ENCODE measurements at regions not wholly inside any gene's neighbourhood (a gene's known extent, or its start where the extent isn't known, plus 50 kb on each side); places are given as distances from the start of the nearest gene placed in this dataset.

DNA sequence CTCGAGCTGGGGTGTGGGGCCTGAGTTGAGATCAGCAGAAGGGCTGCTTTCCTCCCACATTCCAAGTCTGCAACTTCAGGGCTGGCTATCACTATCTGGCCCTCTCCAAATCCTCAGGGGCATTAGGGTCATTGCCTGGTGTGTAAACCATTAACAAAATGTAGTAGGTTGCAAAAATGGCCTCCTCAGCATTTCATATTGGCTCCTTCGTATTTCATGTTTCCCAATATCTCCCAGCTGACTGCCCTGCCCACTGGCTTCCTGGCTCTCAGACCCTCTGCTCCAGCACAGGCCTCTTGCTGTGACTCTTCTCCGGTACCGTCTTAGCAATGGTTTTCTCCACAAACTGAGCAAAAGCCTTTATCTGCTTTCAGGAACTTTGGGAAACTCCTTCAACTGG, 113.8 kb downstream of the GADD45G start:
- Mint-ChIP-seq H3K4me1 (ENCODE audit: low read depth, unreplicated experiment) (peaks cover 5% of the 10 kb centered on the region), H3K36me3 (ENCODE audit: unreplicated experiment) (no peaks in the 10 kb centered on the region), H3K9me3 (ENCODE audit: unreplicated experiment) (peaks cover 6% of the 10 kb centered on the region), H3K27me3 (ENCODE audit: unreplicated experiment) (peaks cover 2% of the 10 kb centered on the region), H3K27ac (ENCODE audit: unreplicated experiment) (no peak overlapping the region), H3K4me3 (ENCODE audit: unreplicated experiment) (no peak overlapping the region)
- no peak for TF ChIP-seq CTCF (IDR thresholded peaks at IDR 0.05; ENCODE audit: partially characterized antibody, unreplicated experiment)
- no peak for DNase-seq

DNA sequence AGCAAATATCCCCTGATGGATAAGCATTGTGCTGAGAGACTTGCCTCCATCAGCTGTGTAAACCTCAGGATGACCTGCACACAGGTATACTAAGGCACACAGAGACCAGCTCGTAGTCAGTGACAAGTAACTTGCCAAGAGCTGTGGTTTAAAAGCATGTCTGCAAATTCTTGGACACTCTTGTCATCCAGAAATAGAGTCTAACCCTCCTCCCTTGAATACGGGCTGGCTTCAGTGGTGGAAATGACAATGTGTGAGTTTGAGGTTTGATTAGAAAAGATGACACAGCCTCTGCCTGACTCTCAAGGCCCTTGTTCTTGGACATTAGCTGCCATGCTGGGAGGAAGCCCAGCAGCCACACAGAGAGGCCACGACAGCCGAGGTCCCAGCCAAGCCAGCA, 114.4 kb downstream of the GADD45G start:
- DNase-seq: no peak
- Mint-ChIP-seq H3K4me3 (ENCODE audit: unreplicated experiment) (no peak overlapping the region), H3K27me3 (ENCODE audit: unreplicated experiment) (peaks cover 2% of the 10 kb centered on the region), H3K4me1 (ENCODE audit: low read depth, unreplicated experiment) (peaks cover 6% of the 10 kb centered on the region), H3K36me3 (ENCODE audit: unreplicated experiment) (no peaks in the 10 kb centered on the region), H3K27ac (ENCODE audit: unreplicated experiment) (no peak overlapping the region), H3K9me3 (ENCODE audit: unreplicated experiment) (peaks cover 6% of the 10 kb centered on the region)
- TF ChIP-seq CTCF (IDR thresholded peaks at IDR 0.05; ENCODE audit: partially characterized antibody, unreplicated experiment): no peak

DNA sequence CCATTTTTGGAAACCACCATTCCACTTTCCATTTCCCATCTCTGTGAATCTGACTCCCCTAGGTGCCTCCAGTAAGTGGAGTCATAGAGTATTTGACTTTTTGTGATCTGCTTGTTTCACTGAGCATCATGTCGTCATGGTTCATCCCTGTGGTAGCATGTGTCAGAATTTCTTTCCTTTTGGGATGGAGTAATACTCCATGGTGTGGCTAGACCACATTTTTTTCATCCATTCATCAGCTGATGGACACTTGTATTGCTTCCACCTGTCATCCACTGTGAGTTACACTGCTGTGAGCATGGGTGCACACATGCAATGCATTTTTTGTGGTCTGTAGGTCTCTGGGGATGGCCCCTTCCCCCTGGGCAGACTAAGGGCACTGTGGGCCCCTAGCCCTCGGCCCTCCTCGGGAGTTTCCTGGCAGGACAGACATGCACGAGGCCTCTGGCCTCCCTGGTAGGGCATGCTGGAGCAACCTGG, 115.9 kb downstream of the GADD45G start:
- Mint-ChIP-seq H3K4me1 (ENCODE audit: low read depth, unreplicated experiment) (peaks cover 6% of the 10 kb centered on the region), H3K36me3 (ENCODE audit: unreplicated experiment) (no peaks in the 10 kb centered on the region), H3K27me3 (ENCODE audit: unreplicated experiment) (peaks cover 2% of the 10 kb centered on the region), H3K4me3 (ENCODE audit: unreplicated experiment) (no peak overlapping the region), H3K27ac (ENCODE audit: unreplicated experiment) (no peak overlapping the region), H3K9me3 (ENCODE audit: unreplicated experiment) (peaks cover 6% of the 10 kb centered on the region)
- no peak for TF ChIP-seq CTCF (IDR thresholded peaks at IDR 0.05; ENCODE audit: partially characterized antibody, unreplicated experiment)
- DNase-seq: no peak

GRCh38 chr9:89721176-89721700, 116.4 kb downstream of the GADD45G start:
- no peak for TF ChIP-seq CTCF (IDR thresholded peaks at IDR 0.05; ENCODE audit: partially characterized antibody, unreplicated experiment)
- Mint-ChIP-seq H3K27me3 (ENCODE audit: unreplicated experiment) (peaks cover 2% of the 10 kb centered on the region), H3K4me1 (ENCODE audit: low read depth, unreplicated experiment) (peaks cover 6% of the 10 kb centered on the region), H3K9me3 (ENCODE audit: unreplicated experiment) (peaks cover 4% of the 10 kb centered on the region), H3K4me3 (ENCODE audit: unreplicated experiment) (no peak overlapping the region), H3K36me3 (ENCODE audit: unreplicated experiment) (no peaks in the 10 kb centered on the region), H3K27ac (ENCODE audit: unreplicated experiment) (no peak overlapping the region)
- DNase-seq: no peak

DNA sequence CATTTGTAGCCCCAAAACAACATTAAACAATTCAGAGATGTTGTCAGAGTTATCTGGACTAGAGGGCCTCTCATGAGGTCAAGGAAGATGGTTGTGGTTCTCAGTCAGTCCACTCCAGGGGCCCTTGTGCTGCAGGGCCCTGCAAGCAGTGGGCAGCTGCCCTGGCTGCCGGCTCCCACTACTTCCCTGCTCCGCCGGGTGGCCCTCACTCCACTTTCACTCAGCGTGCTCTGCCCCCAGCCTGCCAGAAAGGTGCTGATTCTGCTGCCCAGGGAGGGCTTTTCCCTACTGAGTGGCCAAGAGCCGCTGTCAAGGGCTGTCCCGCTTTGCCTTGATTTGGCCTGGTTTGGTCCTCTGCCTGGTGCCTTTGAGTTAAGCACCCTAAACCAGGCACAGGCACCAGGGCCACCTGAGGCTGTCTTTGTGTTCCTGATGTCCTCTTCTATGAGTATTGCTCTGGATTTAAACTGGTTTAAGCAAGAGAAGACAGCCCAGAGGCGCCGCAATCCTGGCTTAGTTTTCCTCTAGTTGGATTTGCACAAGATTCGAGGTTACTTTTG, 117.2 kb downstream of the GADD45G start:
- Mint-ChIP-seq H3K27ac (ENCODE audit: unreplicated experiment) (no peak overlapping the region), H3K36me3 (ENCODE audit: unreplicated experiment) (no peaks in the 10 kb centered on the region), H3K4me1 (ENCODE audit: low read depth, unreplicated experiment) (peaks cover 4% of the 10 kb centered on the region), H3K9me3 (ENCODE audit: unreplicated experiment) (peaks cover 4% of the 10 kb centered on the region), H3K4me3 (ENCODE audit: unreplicated experiment) (no peak overlapping the region), H3K27me3 (ENCODE audit: unreplicated experiment) (peaks cover under 1% of the 10 kb centered on the region)
- DNase-seq: no peak
- TF ChIP-seq CTCF (IDR thresholded peaks at IDR 0.05; ENCODE audit: partially characterized antibody, unreplicated experiment): no peak

Data from glutamatergic neuron (in vitro differentiated cells).